Breast epithelium (tissue), 3 donors: ENCODE measurements at regions not wholly inside any gene's neighbourhood (a gene's known extent, or its start where the extent isn't known, plus 50 kb on each side); places are given as distances from the start of the nearest gene placed in this dataset.

ENCODE experiments used
- CTCF ChIP-seq, 3 donors: fragments of 450-650 bp; IDR thresholded peaks; one replicate each; pipeline ENCODE4 v1.5.1; 2016 to 2017; ENCODE audit warnings: antibody characterized with exemption in 3 of 3, mild to moderate bottlenecking in 3 of 3, moderate library complexity in 3 of 3
- POLR2AphosphoS5 ChIP-seq, 3 donors: sonication (generic); formaldehyde crosslinking; IDR thresholded peaks; one replicate each; pipeline ENCODE4 v1.6.1; 2017; ENCODE audit warnings: antibody characterized with exemption in 3 of 3

- no peak for TF ChIP-seq CTCF (IDR thresholded peaks at IDR 0.05)
- no peak for TF ChIP-seq POLR2AphosphoS5 (IDR thresholded peaks at IDR 0.05)
These were observed 636.9 kb upstream of the TENM3 start for GRCh38 chr4:181606300-181606699.
